IMR-90 (cell line): ENCODE measurements at regions not wholly inside any gene's neighbourhood (a gene's known extent, or its start where the extent isn't known, plus 50 kb on each side); places are given as distances from the start of the nearest gene placed in this dataset.

Experiments
- ATAC-seq: fragments of 200-7000 bp; cut with Tn5 transposase; 2 replicates; pipeline ENCODE4 v1.9.1; 2020; ENCODE audit warnings: low read depth, mild to moderate bottlenecking, moderate library complexity
- BruUV-seq: library from RNA; stranded (reverse); fragments of 400-500 nt; replicated peaks from 2 replicates; lab custom pipeline; 2021; lab: Mats Ljungman, UMichigan
- CTCF ChIA-PET: fragments of 300-600 bp; formaldehyde crosslinking; extraction: SDS; loops from one replicate; lab custom pipeline; 2021; ENCODE audit warnings: antibody characterized with exemption; lab: Yijun Ruan, JAX
- POLR2A ChIA-PET: fragments of 300-600 bp; sonication (Branson Sonifier 250); formaldehyde crosslinking; loops from one replicate; lab custom pipeline; 2022; ENCODE audit warnings: antibody characterized with exemption; ENCODE audit not compliant: unreplicated experiment; lab: Charles Lee
- DNase-seq: peaks from one replicate; pipeline ENCODE4 v3.0.0; 2013
- H2AFZ ChIP-seq: replicated peaks from 2 replicates; pipeline ENCODE3; 2013; ENCODE audit warnings: low read length, mild to moderate bottlenecking; ENCODE audit not compliant: poor library complexity
- H2AK5ac ChIP-seq: 2 replicates; pipeline ENCODE4 v1.6.1; 2013; ENCODE audit warnings: low read depth, low read length, inconsistent platforms
- H2AK9ac ChIP-seq: replicated peaks from 2 replicates; pipeline ENCODE3; 2013; ENCODE audit warnings: mild to moderate bottlenecking, low read depth, low read length, moderate library complexity; ENCODE audit not compliant: poor library complexity
- H2BK120ac ChIP-seq: 2 replicates; pipeline ENCODE4 v1.6.1; 2013; ENCODE audit warnings: low read depth, low read length, inconsistent platforms
- H2BK15ac ChIP-seq: 3 replicates; pipeline ENCODE4 v1.6.1; 2013; ENCODE audit warnings: low read depth, low read length, inconsistent platforms
- H2BK20ac ChIP-seq: 2 replicates; pipeline ENCODE4 v1.6.1; 2013; ENCODE audit warnings: low read depth, mild to moderate bottlenecking, inconsistent platforms, low read length, moderate library complexity
- H2BK5ac ChIP-seq: 2 replicates; pipeline ENCODE4 v1.6.1; 2013; ENCODE audit warnings: mild to moderate bottlenecking, low read depth, low read length, inconsistent platforms; ENCODE audit not compliant: poor library complexity, severe bottlenecking
- H3K14ac ChIP-seq: replicated peaks from 2 replicates; pipeline ENCODE4 v1.6.1; 2013; ENCODE audit warnings: low read depth, low read length, inconsistent platforms
- H3K18ac ChIP-seq: 2 replicates; pipeline ENCODE4 v1.6.1; 2013; ENCODE audit warnings: low read depth, low read length, control low read depth
- H3K23ac ChIP-seq: 2 replicates; pipeline ENCODE4 v1.6.1; 2013; ENCODE audit warnings: low read depth, low read length, inconsistent platforms
- H3K27ac ChIP-seq: 2 replicates; pipeline ENCODE4 v1.5.1; 2013; ENCODE audit warnings: mild to moderate bottlenecking, control low read depth, low read length; ENCODE audit not compliant: insufficient read depth
- H3K27me3 ChIP-seq: 2 replicates; pipeline ENCODE4 v1.6.1; 2013; ENCODE audit warnings: low read length; ENCODE audit not compliant: control insufficient read depth, insufficient read depth
- H3K36me3 ChIP-seq: 2 replicates; pipeline ENCODE4 v1.6.1; 2013; ENCODE audit warnings: low read length, mixed read lengths; ENCODE audit not compliant: control insufficient read depth, insufficient read depth
- H3K4ac ChIP-seq: 2 replicates; pipeline ENCODE4 v1.6.1; 2013; ENCODE audit warnings: low read depth, low read length, inconsistent platforms
- H3K4me1 ChIP-seq: 2 replicates; pipeline ENCODE4 v1.6.1; 2013; ENCODE audit warnings: low read length, mixed read lengths; ENCODE audit not compliant: control insufficient read depth, insufficient read depth
- H3K4me2 ChIP-seq: 2 replicates; pipeline ENCODE4 v1.6.1; 2013; ENCODE audit warnings: low read depth, mild to moderate bottlenecking, control low read depth, low read length, moderate library complexity
- H3K4me3 ChIP-seq: 2 replicates; pipeline ENCODE4 v1.5.1; 2013; ENCODE audit warnings: low read depth, mild to moderate bottlenecking, control low read depth, low read length, moderate library complexity; ENCODE audit not compliant: insufficient read depth
- H3K56ac ChIP-seq: 2 replicates; pipeline ENCODE4 v1.6.1; 2013; ENCODE audit warnings: low read length, inconsistent platforms; ENCODE audit not compliant: insufficient read depth; ENCODE audit errors: extremely low read depth
- H3K79me1 ChIP-seq, 2 experiments: 2 replicates each; pipeline ENCODE4 v1.6.1; 2013; ENCODE audit warnings: low read length in 2 of 2, inconsistent platforms in 1 of 2, low read depth in 1 of 2
- H3K9ac ChIP-seq: 2 replicates; pipeline ENCODE4 v1.6.1; 2013; ENCODE audit warnings: low read depth, low read length, control low read depth
- H3K9me1 ChIP-seq: 2 replicates; pipeline ENCODE4 v1.6.1; 2013; ENCODE audit warnings: low read length, inconsistent platforms; ENCODE audit not compliant: insufficient read depth
- H3K9me3 ChIP-seq: 2 replicates; pipeline ENCODE4 v1.6.1; 2013; ENCODE audit warnings: low read length; ENCODE audit not compliant: control insufficient read depth, insufficient read depth
- H4K20me1 ChIP-seq: 2 replicates; pipeline ENCODE4 v1.6.1; 2013; ENCODE audit warnings: low read length, inconsistent platforms; ENCODE audit not compliant: insufficient read depth
- H4K5ac ChIP-seq: 2 replicates; pipeline ENCODE4 v1.6.1; 2013; ENCODE audit warnings: mild to moderate bottlenecking, low read depth, low read length, control low read depth
- H4K8ac ChIP-seq, 2 experiments: 2 replicates each; pipeline ENCODE4 v1.6.1; 2013; ENCODE audit warnings: low read depth in 2 of 2, low read length in 2 of 2, control low read depth in 1 of 2, inconsistent platforms in 1 of 2
- H4K91ac ChIP-seq: 2 replicates; pipeline ENCODE4 v1.6.1; 2013; ENCODE audit warnings: low read depth, low read length, inconsistent platforms; ENCODE audit not compliant: insufficient read depth
- CHD1 ChIP-seq: IDR thresholded peaks from 2 replicates; pipeline ENCODE4 v1.6.1; 2012; ENCODE audit warnings: low read depth, low read length, improper control_type of control experiment
- CTCF ChIP-seq: conservative IDR thresholded peaks from 2 replicates; pipeline ENCODE4 v1.5.1; 2012; ENCODE audit warnings: mild to moderate bottlenecking, low read depth, low read length, improper control_type of control experiment
- MAZ ChIP-seq: IDR thresholded peaks from 2 replicates; pipeline ENCODE4 v1.6.1; 2012; ENCODE audit warnings: low read depth, mild to moderate bottlenecking, low read length, improper control_type of control experiment, moderate library complexity, borderline replicate concordance
- MXI1 ChIP-seq: IDR thresholded peaks from 2 replicates; pipeline ENCODE4 v1.6.1; 2012; ENCODE audit warnings: low read depth, mild to moderate bottlenecking, low read length, moderate library complexity, borderline replicate concordance
- POLR2A ChIP-seq: IDR thresholded peaks from 2 replicates; pipeline ENCODE4 v1.6.1; 2012; ENCODE audit warnings: mild to moderate bottlenecking, low read depth, low read length
- USF2 ChIP-seq: fragments of 150-350 bp; IDR thresholded peaks from 2 replicates; pipeline ENCODE4 v1.6.1; 2017; ENCODE audit warnings: mild to moderate bottlenecking, antibody characterized with exemption, low read length, low read depth
- WGBS, 2 experiments: methylation state at CpG; one replicate each; pipeline versions ENCODE4 v1.1.5 to v1.1.7; 2013; ENCODE audit warnings: missing lambda C conversion rate in 2 of 2; ENCODE audit not compliant: insufficient read length in 1 of 2; ENCODE audit errors: extremely low coverage in 2 of 2; 5-methylcytosine and 5-hydroxymethylcytosine counted together
- dilution Hi-C: fragments of 300-500 bp; cut with HindIII; formaldehyde crosslinking; loops from one replicate; pipeline ENCODE4 v1.14.3; 2018; ENCODE audit warnings: low sequenced_read_pairs; ENCODE audit not compliant: unreplicated experiment
- in situ Hi-C: fragments of 300-500 bp; cut with MboI; formaldehyde crosslinking; loops from 3 replicates; pipeline ENCODE4 v1.14.3; 2019; ENCODE audit warnings: low sequenced_read_pairs, inconsistent platforms, mixed read lengths
- intact Hi-C: fragments of 100-400 bp; cut with micrococcal nuclease; formaldehyde crosslinking; loops from 2 replicates; pipeline ENCODE4 v1.10.0; 2022

- no peak for TF ChIP-seq POLR2A
Observed at GRCh38 chr22:19619144-19620009, 94.9 kb upstream of the SEPTIN5 start (continued).

DNA sequence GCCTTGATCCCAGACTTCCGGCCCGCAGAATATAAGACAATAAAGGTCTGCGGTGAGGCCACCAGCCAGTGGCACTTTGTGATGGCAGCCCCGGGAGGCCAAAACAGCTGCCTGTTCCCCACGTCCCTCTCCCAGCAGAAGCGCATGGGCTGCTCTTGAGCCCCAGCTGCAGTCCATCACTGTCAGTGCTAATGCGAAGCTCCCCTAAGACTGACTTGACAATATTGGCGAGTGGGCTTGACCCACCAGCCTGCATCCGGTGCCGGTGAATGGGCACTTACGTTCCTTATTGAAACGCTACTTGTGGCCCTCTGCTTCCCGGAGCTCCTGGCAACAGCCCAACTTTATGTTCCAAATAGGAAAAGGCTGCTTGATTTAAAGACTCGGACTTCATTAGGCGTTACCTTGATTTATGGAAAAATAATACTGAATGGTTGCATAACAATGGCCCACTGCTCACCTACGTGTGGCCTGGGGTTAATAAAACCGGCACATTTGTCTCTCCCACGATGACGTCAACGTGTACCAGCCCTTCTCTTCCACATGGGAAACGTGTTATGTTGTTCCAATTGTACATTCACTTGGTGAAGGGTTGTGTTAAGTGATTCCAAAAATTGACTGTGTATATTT lies 93.4 kb upstream of the SEPTIN5 start:
- H2AFZ ChIP-seq, result no peak overlapping the region

More for the DNA sequence above, 93.4 kb upstream of the SEPTIN5 start:
- dilution Hi-C loops, result no loop called here
- Histone ChIP-seq H4K5ac (no peak overlapping the region), H3K56ac (no peak overlapping the region), H3K4me3 (no peak overlapping the region), H4K91ac (no peak overlapping the region), H3K14ac (no peak overlapping the region), H2BK5ac (no peak overlapping the region), H4K20me1 (no peaks in the 10 kb centered on the region), H3K27ac (no peak overlapping the region), H2BK120ac (no peak overlapping the region), H3K4me1 (no peaks in the 10 kb centered on the region), H2BK20ac (no peak overlapping the region), H4K8ac (no peak overlapping the region), H2AK9ac (no peak overlapping the region), H3K36me3 (no peaks in the 10 kb centered on the region), H3K4me2 (no peak overlapping the region), H3K27me3 (peaks cover 56% of the 10 kb centered on the region), H3K23ac (no peak overlapping the region), H2BK15ac (no peak overlapping the region), H3K79me1 (no peaks in the 10 kb centered on the region), H3K4ac (no peak overlapping the region), H3K9me1 (no peaks in the 10 kb centered on the region), H3K18ac (no peak overlapping the region), H3K9me3 (no peaks in the 10 kb centered on the region), H3K9ac (no peak overlapping the region), H2AK5ac (no peak overlapping the region)
- no peak for DNase-seq
- 16% methylated on average over 4 of the region's 21 CpGs; no CpG with 5 or more reads in 1 of the 2 experiments for WGBS, 2 experiments
- in situ Hi-C loops, result no loop called here
- no peak for ATAC-seq
- intact Hi-C loops, result no loop called here
- no TSS peak for BruUV-seq
- POLR2A ChIA-PET, result no interaction called here
- CTCF ChIA-PET, result interaction anchor here (0.6 kb wide), 1 partner anchor 9 kb away, joined by 3 read pairs; no protein-coding TSS in a partner anchor
- TF ChIP-seq CHD1 (no peak), MAZ (no peak), MXI1 (no peak), USF2 (no peak), POLR2A (no peak), CTCF (no peak)
